ENCODE measurements at regions not wholly inside any gene's neighbourhood (a gene's known extent, or its start where the extent isn't known, plus 50 kb on each side); places are given as distances from the start of the nearest gene placed in this dataset.

DNA sequence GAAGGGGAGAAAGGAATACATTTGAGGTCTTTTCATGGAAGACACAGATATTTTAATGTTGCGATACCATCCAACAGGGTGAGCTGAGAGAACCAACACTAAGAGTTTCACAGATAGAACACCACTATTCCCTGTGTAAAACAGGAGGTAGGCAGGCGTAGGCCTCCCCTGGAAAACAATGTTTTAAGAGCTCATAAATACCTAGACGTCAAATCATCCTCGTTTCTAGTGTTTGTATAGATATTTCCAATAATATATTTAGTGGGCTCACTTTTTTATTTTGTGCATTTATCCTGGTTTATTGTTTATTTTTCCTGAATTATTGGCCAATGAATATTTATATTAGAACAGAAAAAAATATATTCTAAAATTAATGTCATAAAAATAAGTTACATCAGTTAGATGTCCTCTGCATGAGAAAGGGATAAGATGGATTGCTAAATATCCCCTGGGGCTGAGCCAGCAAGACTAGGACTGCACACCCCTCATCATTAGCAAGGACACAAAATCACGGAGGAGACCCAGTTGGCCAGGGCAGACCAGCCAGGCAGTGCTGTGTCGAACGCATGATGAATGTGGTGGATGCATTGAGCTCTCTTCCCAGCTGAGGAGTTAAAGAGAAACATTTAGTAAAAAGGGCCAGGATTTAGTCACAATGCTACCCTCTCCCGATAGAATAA lies 380.5 kb downstream of the C6orf118 start:
- TF ChIP-seq POLR2A (IDR thresholded peaks at IDR 0.05): no peak
- TF ChIP-seq, protein P1, sequence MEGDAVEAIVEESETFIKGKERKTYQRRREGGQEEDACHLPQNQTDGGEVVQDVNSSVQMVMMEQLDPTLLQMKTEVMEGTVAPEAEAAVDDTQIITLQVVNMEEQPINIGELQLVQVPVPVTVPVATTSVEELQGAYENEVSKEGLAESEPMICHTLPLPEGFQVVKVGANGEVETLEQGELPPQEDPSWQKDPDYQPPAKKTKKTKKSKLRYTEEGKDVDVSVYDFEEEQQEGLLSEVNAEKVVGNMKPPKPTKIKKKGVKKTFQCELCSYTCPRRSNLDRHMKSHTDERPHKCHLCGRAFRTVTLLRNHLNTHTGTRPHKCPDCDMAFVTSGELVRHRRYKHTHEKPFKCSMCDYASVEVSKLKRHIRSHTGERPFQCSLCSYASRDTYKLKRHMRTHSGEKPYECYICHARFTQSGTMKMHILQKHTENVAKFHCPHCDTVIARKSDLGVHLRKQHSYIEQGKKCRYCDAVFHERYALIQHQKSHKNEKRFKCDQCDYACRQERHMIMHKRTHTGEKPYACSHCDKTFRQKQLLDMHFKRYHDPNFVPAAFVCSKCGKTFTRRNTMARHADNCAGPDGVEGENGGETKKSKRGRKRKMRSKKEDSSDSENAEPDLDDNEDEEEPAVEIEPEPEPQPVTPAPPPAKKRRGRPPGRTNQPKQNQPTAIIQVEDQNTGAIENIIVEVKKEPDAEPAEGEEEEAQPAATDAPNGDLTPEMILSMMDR (IDR thresholded peaks at IDR 0.05): no peak
